AG04450 (cell line): ENCODE measurements at regions not wholly inside any gene's neighbourhood (a gene's known extent, or its start where the extent isn't known, plus 50 kb on each side); places are given as distances from the start of the nearest gene placed in this dataset.
"Not testable (repeated sequence)": the region's sequence is repeated elsewhere in the genome, so short reads cannot be mapped to it uniquely, and the experiment has no call there.

Experiments
- CTCF ChIA-PET: fragments of 300-600, 350-600 bp; formaldehyde crosslinking; extraction: SDS; loops from one replicate; lab custom pipeline; 2022; ENCODE audit warnings: antibody characterized with exemption, inconsistent platforms; lab: Charles Lee
- POLR2A ChIA-PET: fragments of 350-600 bp; formaldehyde crosslinking; extraction: SDS; loops from one replicate; lab custom pipeline; 2021; ENCODE audit warnings: antibody characterized with exemption, inconsistent platforms; lab: Yijun Ruan, JAX
- DNase-seq: peaks from one replicate; pipeline ENCODE4 v3.0.0-alpha.2; 2011; ENCODE audit warnings: low read depth, low spot score
- H3K27ac ChIP-seq: one replicate; pipeline ENCODE4 v1.5.1; 2012; ENCODE audit warnings: low read depth, low read length, control low read depth
- H3K27me3 ChIP-seq: one replicate; pipeline ENCODE4 v1.6.0; 2012; ENCODE audit warnings: low read length; ENCODE audit not compliant: control insufficient read depth, insufficient read depth
- H3K4me3 ChIP-seq: 2 replicates; pipeline ENCODE4 v1.5.1; 2011; ENCODE audit warnings: mild to moderate bottlenecking, low read depth, low read length, control low read depth
- H3K9me3 ChIP-seq: 2 replicates; pipeline ENCODE4 v1.5.1; 2012; ENCODE audit warnings: low read length; ENCODE audit not compliant: control insufficient read depth, insufficient read depth
- CTCF ChIP-seq: IDR thresholded peaks from 2 replicates; pipeline ENCODE4 v1.5.1; 2011; ENCODE audit warnings: low read depth, low read length, control low read depth, inconsistent platforms

- POLR2A ChIA-PET = no interaction called here
- Histone ChIP-seq H3K27me3 (peaks cover 13% of the 10 kb centered on the region), H3K9me3 (no peaks in the 10 kb centered on the region), H3K4me3 (no peak overlapping the region), H3K27ac (no peak overlapping the region)
- no peak for DNase-seq
- CTCF ChIA-PET = no interaction called here
- no peak for TF ChIP-seq CTCF
Observed at GRCh38 chr7:3157566-3158287, 114.1 kb upstream of the CARD11 start.

- ChIA-PET CTCF (no interaction called here), POLR2A (no interaction called here)
- DNase-seq = no peak
Observed at GRCh38 chr7:3158341-3158760, 114.7 kb upstream of the CARD11 start.

GRCh38 chr7:3159039-3159438 is 115.4 kb upstream of the CARD11 start:
- peaks cover 19% of the 10 kb centered on the region for H3K27me3 ChIP-seq
- ChIA-PET CTCF (no interaction called here), POLR2A (no interaction called here)

More at GRCh38 chr7:3158341-3158760, 114.7 kb upstream of the CARD11 start:
- no peak for TF ChIP-seq CTCF
- Histone ChIP-seq H3K27ac (no peak overlapping the region), H3K27me3 (peaks cover 15% of the 10 kb centered on the region), H3K9me3 (no peaks in the 10 kb centered on the region), H3K4me3 (no peak overlapping the region)

GRCh38 chr7:3159445-3159844 is 115.8 kb upstream of the CARD11 start:
- ChIA-PET POLR2A (no interaction called here), CTCF (no interaction called here)

More at GRCh38 chr7:3159039-3159438, 115.4 kb upstream of the CARD11 start:
- H3K4me3 ChIP-seq = no peak overlapping the region
- DNase-seq = no peak
- no peak overlapping the region for H3K27ac ChIP-seq
- no peaks in the 10 kb centered on the region for H3K9me3 ChIP-seq
- TF ChIP-seq CTCF = no peak

GRCh38 chr7:3159926-3160325 is 116.3 kb upstream of the CARD11 start:
- H3K27me3 ChIP-seq = peaks cover 22% of the 10 kb centered on the region
- POLR2A ChIA-PET, H3K4me3 ChIP-seq, H3K27ac ChIP-seq, DNase-seq, H3K9me3 ChIP-seq: not testable (repeated sequence)
- CTCF ChIA-PET = interaction anchor here (1.1 kb wide), 1 partner anchor 295 kb away, joined by 5 read pairs; no protein-coding TSS in a partner anchor

More at GRCh38 chr7:3159445-3159844, 115.8 kb upstream of the CARD11 start:
- DNase-seq = no peak
- Histone ChIP-seq H3K9me3 (no peaks in the 10 kb centered on the region), H3K27ac (no peak overlapping the region), H3K4me3 (no peak overlapping the region), H3K27me3 (peaks cover 22% of the 10 kb centered on the region)
- no peak for TF ChIP-seq CTCF
